ENCODE measurements at regions not wholly inside any gene's neighbourhood (a gene's known extent, or its start where the extent isn't known, plus 50 kb on each side); places are given as distances from the start of the nearest gene placed in this dataset.

DNA sequence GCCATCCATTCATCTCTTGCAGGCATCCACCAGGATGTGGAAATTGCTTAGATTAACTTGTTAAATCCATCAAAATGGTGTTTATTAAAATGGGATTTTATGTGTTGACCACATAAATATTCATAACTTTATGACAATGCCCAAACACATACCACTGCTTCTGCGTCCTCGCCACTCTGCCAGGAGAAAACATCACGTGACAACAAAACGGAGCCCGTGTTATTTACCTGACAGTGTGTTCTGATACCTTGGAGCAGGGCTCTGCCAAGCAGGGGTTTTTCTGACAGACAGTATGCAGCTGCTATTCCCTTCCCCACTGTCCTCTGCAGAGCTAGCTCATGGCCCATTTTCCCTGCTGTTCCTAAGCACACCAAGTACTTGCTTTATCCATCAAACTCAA, 279.5 kb upstream of the CHD6 start:
- TF ChIP-seq EZH2 (IDR thresholded peaks at IDR 0.05; ENCODE audit: insufficient read depth, poor library complexity, severe bottlenecking) (no peak), EZH2phosphoT487 (IDR thresholded peaks at IDR 0.05; ENCODE audit: insufficient read depth, low read depth) (no peak)
